Mesenchymal stem cell (in vitro differentiated cells and primary cell): ENCODE measurements at regions not wholly inside any gene's neighbourhood (a gene's known extent, or its start where the extent isn't known, plus 50 kb on each side); places are given as distances from the start of the nearest gene placed in this dataset.

ENCODE experiments used
- DNase-seq: peaks from one replicate; pipeline ENCODE4 v3.0.0-alpha.2; 2013
- H2AFZ ChIP-seq: one replicate; pipeline ENCODE4 v1.6.1; 2013; ENCODE audit warnings: low read depth, mild to moderate bottlenecking, control low read depth, inconsistent platforms, low read length, moderate library complexity
- H2AK5ac ChIP-seq: 2 replicates; pipeline ENCODE4 v1.6.1; 2013; ENCODE audit warnings: low read length, moderate library complexity, mild to moderate bottlenecking, inconsistent platforms; ENCODE audit not compliant: severe bottlenecking
- H2BK120ac ChIP-seq: one replicate; pipeline ENCODE4 v1.6.1; 2013; ENCODE audit warnings: low read depth, mild to moderate bottlenecking, inconsistent platforms, low read length, moderate library complexity
- H2BK12ac ChIP-seq, 2 experiments: one replicate each; pipeline ENCODE4 v1.6.1; 2013; ENCODE audit warnings: inconsistent platforms in 2 of 2, low read length in 2 of 2, mild to moderate bottlenecking in 2 of 2, moderate library complexity in 2 of 2, control low read depth in 1 of 2
- H2BK15ac ChIP-seq: one replicate; pipeline ENCODE4 v1.6.1; 2013; ENCODE audit warnings: mild to moderate bottlenecking, low read depth, inconsistent platforms; ENCODE audit not compliant: poor library complexity, severe bottlenecking
- H2BK5ac ChIP-seq: 2 replicates; pipeline ENCODE4 v1.6.1; 2013; ENCODE audit warnings: low read depth, mild to moderate bottlenecking, low read length, control low read depth, inconsistent platforms; ENCODE audit not compliant: poor library complexity, severe bottlenecking
- H3K14ac ChIP-seq, 2 experiments: one replicate each; pipeline ENCODE4 v1.6.1; 2013; ENCODE audit warnings: inconsistent platforms in 2 of 2, low read length in 2 of 2, control low read depth in 1 of 2, mild to moderate bottlenecking in 1 of 2, moderate library complexity in 1 of 2
- H3K18ac ChIP-seq, 2 experiments: one replicate each; pipeline ENCODE4 v1.6.1; 2013; ENCODE audit warnings: inconsistent platforms in 2 of 2, low read length in 2 of 2, control low read depth in 1 of 2, low read depth in 1 of 2, mild to moderate bottlenecking in 1 of 2
- H3K23ac ChIP-seq, 2 experiments: one replicate each; pipeline ENCODE4 v1.6.1; 2013; ENCODE audit warnings: inconsistent platforms in 2 of 2, low read length in 2 of 2, mild to moderate bottlenecking in 2 of 2, moderate library complexity in 2 of 2, control low read depth in 1 of 2
- H3K27ac ChIP-seq: 2 replicates; pipeline ENCODE4 v1.5.1; 2013; ENCODE audit warnings: mild to moderate bottlenecking, moderate library complexity, low read length, control low read depth, inconsistent platforms; ENCODE audit not compliant: poor library complexity, severe bottlenecking
- H3K27me3 ChIP-seq, 2 experiments: 2 replicates each; pipeline versions ENCODE4 v1.6.1 to v1.7.0; 2013; ENCODE audit warnings: low read length in 2 of 2, mild to moderate bottlenecking in 2 of 2, moderate library complexity in 2 of 2, control low read depth in 1 of 2, inconsistent platforms in 1 of 2; ENCODE audit not compliant: control insufficient read depth in 1 of 2, insufficient read depth in 1 of 2
- H3K36me3 ChIP-seq, 2 experiments: 2 replicates each; pipeline versions ENCODE4 v1.6.1 to v1.7.0; 2013; ENCODE audit warnings: low read length in 2 of 2, control low read depth in 1 of 2, inconsistent platforms in 1 of 2, low read depth in 1 of 2, mild to moderate bottlenecking in 1 of 2; ENCODE audit not compliant: insufficient read depth in 2 of 2, control insufficient read depth in 1 of 2
- H3K4ac ChIP-seq, 2 experiments: one replicate each; pipeline ENCODE4 v1.6.1; 2013; ENCODE audit warnings: inconsistent platforms in 2 of 2, low read length in 2 of 2, mild to moderate bottlenecking in 2 of 2, moderate library complexity in 2 of 2, control low read depth in 1 of 2, low read depth in 1 of 2
- H3K4me1 ChIP-seq: 2 replicates; pipeline ENCODE4 v1.6.1; 2013; ENCODE audit warnings: low read depth, low read length, control low read depth; ENCODE audit not compliant: control insufficient read depth, insufficient read depth
- H3K4me2 ChIP-seq: 2 replicates; pipeline ENCODE4 v1.6.1; 2013; ENCODE audit warnings: low read length, mild to moderate bottlenecking, inconsistent platforms; ENCODE audit not compliant: poor library complexity, severe bottlenecking
- H3K4me3 ChIP-seq, 2 experiments: 2 replicates each; pipeline versions ENCODE4 v1.5.1 to v1.7.0; 2013; ENCODE audit warnings: low read length in 2 of 2, mild to moderate bottlenecking in 2 of 2, control low read depth in 1 of 2, low read depth in 1 of 2; ENCODE audit not compliant: insufficient read depth in 1 of 2
- H3K79me1 ChIP-seq: replicated peaks from 2 replicates; pipeline ENCODE4 v1.6.1; 2013; ENCODE audit warnings: mild to moderate bottlenecking, control low read depth, low read length, inconsistent platforms; ENCODE audit not compliant: poor library complexity, severe bottlenecking
- H3K9ac ChIP-seq: 2 replicates; pipeline ENCODE4 v1.7.0; 2013; ENCODE audit warnings: mild to moderate bottlenecking, low read length, moderate library complexity
- H3K9me3 ChIP-seq: 2 replicates; pipeline ENCODE4 v1.7.0; 2013; ENCODE audit warnings: mild to moderate bottlenecking, low read length; ENCODE audit not compliant: control insufficient read depth
- H4K8ac ChIP-seq: one replicate; pipeline ENCODE4 v1.6.1; 2013; ENCODE audit warnings: inconsistent platforms, mild to moderate bottlenecking, low read length, moderate library complexity
- H4K91ac ChIP-seq: one replicate; pipeline ENCODE4 v1.6.1; 2013; ENCODE audit warnings: mild to moderate bottlenecking, low read length, inconsistent platforms
- WGBS: methylation state at CpG from one replicate; pipeline ENCODE4 v1.1.7; 2013; ENCODE audit warnings: mixed read lengths; 5-methylcytosine and 5-hydroxymethylcytosine counted together

GRCh38 chrX:63963095-63963784, 178.2 kb upstream of the ARHGEF9 start:
- no peak overlapping the region for H3K4me2 ChIP-seq
- H3K9me3 ChIP-seq = no peaks in the 10 kb centered on the region
- H2BK12ac ChIP-seq = no peak overlapping the region
- H3K4me1 ChIP-seq = no peaks in the 10 kb centered on the region
- H3K27ac ChIP-seq = no peak overlapping the region
- H2AK5ac ChIP-seq = no peak overlapping the region
- no peak overlapping the region for H2BK15ac ChIP-seq
- H3K4me3 ChIP-seq = no peak overlapping the region
- DNase-seq = no peak
- no peak overlapping the region for H4K8ac ChIP-seq
- H3K18ac ChIP-seq = no peak overlapping the region
- no peak overlapping the region for H3K4ac ChIP-seq
- no peak overlapping the region for H4K91ac ChIP-seq
- no peak overlapping the region for H3K23ac ChIP-seq
- no peak overlapping the region for H2BK120ac ChIP-seq
- H3K79me1 ChIP-seq = no peaks in the 10 kb centered on the region
- H3K36me3 ChIP-seq = no peaks in the 10 kb centered on the region
- 71% methylated on average over 1 of the region's 2 CpGs for WGBS
- H3K9ac ChIP-seq = no peak overlapping the region
- H2AFZ ChIP-seq = no peak overlapping the region
- no peak overlapping the region for H3K14ac ChIP-seq
- no peak overlapping the region for H2BK5ac ChIP-seq
- no peaks in the 10 kb centered on the region for H3K27me3 ChIP-seq

GRCh38 chrX:63961964-63962363, 176.9 kb upstream of the ARHGEF9 start:
- Histone ChIP-seq H3K23ac (no peak overlapping the region), H3K4me3 (no peak overlapping the region), H3K9ac (no peak overlapping the region), H4K8ac (no peak overlapping the region), H3K36me3 (no peaks in the 10 kb centered on the region), H3K79me1 (no peaks in the 10 kb centered on the region), H3K4ac (no peak overlapping the region), H3K4me2 (no peak overlapping the region), H3K9me3 (no peaks in the 10 kb centered on the region), H2BK12ac (no peak overlapping the region), H2BK5ac (no peak overlapping the region), H4K91ac (no peak overlapping the region), H3K4me1 (no peaks in the 10 kb centered on the region), H3K27me3 (no peaks in the 10 kb centered on the region), H3K27ac (no peak overlapping the region), H2BK120ac (no peak overlapping the region), H3K18ac (no peak overlapping the region), H2BK15ac (no peak overlapping the region), H2AK5ac (no peak overlapping the region), H2AFZ (no peak overlapping the region), H3K14ac (no peak overlapping the region)
- 29% methylated on average over 1 of the region's 1 CpG for WGBS
- DNase-seq = no peak

DNA sequence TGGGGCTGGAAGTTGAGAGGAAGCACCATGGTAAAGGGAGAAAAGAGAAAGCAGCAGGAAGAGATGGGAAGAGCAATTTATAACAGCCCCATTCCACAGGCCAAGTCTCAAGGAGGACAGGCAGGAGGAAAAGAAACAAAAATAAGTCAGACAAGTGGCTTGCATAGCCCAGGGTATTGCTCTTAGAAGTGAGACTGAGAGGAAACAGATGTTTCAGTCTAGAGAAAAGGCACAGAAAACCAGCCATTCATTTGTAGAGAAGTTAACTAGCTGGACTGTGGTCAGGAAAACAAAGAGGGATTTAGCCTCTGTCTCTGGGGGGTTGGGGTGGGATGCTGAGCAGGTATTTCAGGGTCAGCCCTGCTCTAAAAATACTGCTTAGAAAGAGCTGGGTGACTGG, 175.0 kb upstream of the ARHGEF9 start:
- no peaks in the 10 kb centered on the region for H3K36me3 ChIP-seq
- H3K79me1 ChIP-seq = no peaks in the 10 kb centered on the region
- no peak overlapping the region for H3K4me3 ChIP-seq
- H3K9ac ChIP-seq = no peak overlapping the region
- no peak overlapping the region for H2AFZ ChIP-seq
- no peak overlapping the region for H2BK120ac ChIP-seq
- no peak overlapping the region for H4K91ac ChIP-seq
- no peak overlapping the region for H2AK5ac ChIP-seq
- no peak overlapping the region for H3K14ac ChIP-seq
- H3K4ac ChIP-seq = no peak overlapping the region
- no peak for DNase-seq
- H2BK15ac ChIP-seq = no peak overlapping the region
- no peak overlapping the region for H3K18ac ChIP-seq
- no peak overlapping the region for H4K8ac ChIP-seq
- H3K9me3 ChIP-seq = no peaks in the 10 kb centered on the region
- no peak overlapping the region for H2BK12ac ChIP-seq
- no peak overlapping the region for H2BK5ac ChIP-seq
- H3K4me2 ChIP-seq = no peak overlapping the region
- no peak overlapping the region for H3K23ac ChIP-seq
- H3K4me1 ChIP-seq = no peaks in the 10 kb centered on the region
- no peaks in the 10 kb centered on the region for H3K27me3 ChIP-seq
- H3K27ac ChIP-seq = no peak overlapping the region

- Histone ChIP-seq H3K4me3 (no peak overlapping the region), H3K18ac (no peak overlapping the region), H3K27ac (no peak overlapping the region), H2BK12ac (no peak overlapping the region), H3K79me1 (no peaks in the 10 kb centered on the region), H4K91ac (no peak overlapping the region), H2AFZ (no peak overlapping the region), H2AK5ac (no peak overlapping the region), H3K4me2 (no peak overlapping the region), H3K9ac (no peak overlapping the region), H3K36me3 (no peaks in the 10 kb centered on the region), H3K27me3 (no peaks in the 10 kb centered on the region), H2BK5ac (no peak overlapping the region), H3K23ac (no peak overlapping the region), H2BK15ac (no peak overlapping the region), H3K4ac (no peak overlapping the region), H3K14ac (no peak overlapping the region), H2BK120ac (no peak overlapping the region), H3K9me3 (no peaks in the 10 kb centered on the region), H3K4me1 (no peaks in the 10 kb centered on the region), H4K8ac (no peak overlapping the region)
- DNase-seq = no peak
- 13% methylated on average over 1 of the region's 2 CpGs for WGBS
Observed at GRCh38 chrX:63958134-63958865, 173.3 kb upstream of the ARHGEF9 start.
